ENCODE measurements at regions not wholly inside any gene's neighbourhood (a gene's known extent, or its start where the extent isn't known, plus 50 kb on each side); places are given as distances from the start of the nearest gene placed in this dataset.

GRCh38 chr2:240287011-240287410 is 146.6 kb upstream of the OTOS start:
- ChIA-PET CTCF (no interaction called here), POLR2A (no interaction called here)
- ATAC-seq (no peak), DNase-seq (no peak)
- TF ChIP-seq CTCF (IDR thresholded peaks at IDR 0.05), result no peak
- intact Hi-C loops (cut with micrococcal nuclease), result no loop called here
- peaks cover 3% of the 10 kb centered on the region for H3K9me3 Mint-ChIP-seq
- no peak overlapping the region for H3K4me3 Mint-ChIP-seq
- H3K27ac Mint-ChIP-seq, result no peak overlapping the region
- H3K27me3 Mint-ChIP-seq, result peaks cover 4% of the 10 kb centered on the region
- no peaks in the 10 kb centered on the region for H3K36me3 Mint-ChIP-seq (ENCODE audit: low read depth)
- H3K4me1 Mint-ChIP-seq (ENCODE audit: low read depth), result no peaks in the 10 kb centered on the region

DNA sequence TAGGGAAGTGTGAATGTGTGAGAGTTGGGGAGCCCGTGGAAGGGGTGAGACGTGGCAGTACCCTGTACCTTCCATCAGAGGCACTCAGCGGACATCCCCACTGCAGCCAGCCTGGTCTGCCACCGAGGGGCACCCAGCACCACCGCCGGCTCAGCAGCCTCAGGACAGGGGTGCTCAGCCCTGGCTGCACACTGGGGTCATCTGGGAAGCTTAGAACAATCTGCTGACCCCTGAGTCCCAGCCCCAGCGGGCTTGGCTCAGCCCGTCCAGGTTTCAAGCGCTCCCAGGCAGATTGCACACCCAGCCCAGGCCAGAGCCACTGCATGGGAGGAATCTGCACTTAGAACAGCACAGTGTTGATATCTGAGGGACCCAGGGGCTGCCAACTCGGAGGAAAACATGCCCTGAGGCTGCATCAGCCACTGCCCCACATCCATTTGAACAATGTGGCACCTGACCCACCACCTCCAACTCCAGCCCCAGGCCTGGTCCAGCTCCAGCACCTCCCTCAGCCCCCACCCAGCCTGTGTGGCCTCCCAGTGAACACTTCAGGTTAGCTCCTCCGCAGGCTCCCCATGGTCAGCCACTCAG is 147.1 kb upstream of the OTOS start:
- no peak overlapping the region for H3K4me3 Mint-ChIP-seq
- TF ChIP-seq CTCF (IDR thresholded peaks at IDR 0.05), result no peak
- ChIA-PET POLR2A (no interaction called here), CTCF (no interaction called here)
- no peaks in the 10 kb centered on the region for H3K4me1 Mint-ChIP-seq (ENCODE audit: low read depth)
- peaks cover 3% of the 10 kb centered on the region for H3K9me3 Mint-ChIP-seq
- no peak overlapping the region for H3K27ac Mint-ChIP-seq
- no peak for DNase-seq
- peaks cover 4% of the 10 kb centered on the region for H3K27me3 Mint-ChIP-seq
- H3K36me3 Mint-ChIP-seq (ENCODE audit: low read depth), result no peaks in the 10 kb centered on the region
- no peak for ATAC-seq
- intact Hi-C loops (cut with micrococcal nuclease), result no loop called here

DNA sequence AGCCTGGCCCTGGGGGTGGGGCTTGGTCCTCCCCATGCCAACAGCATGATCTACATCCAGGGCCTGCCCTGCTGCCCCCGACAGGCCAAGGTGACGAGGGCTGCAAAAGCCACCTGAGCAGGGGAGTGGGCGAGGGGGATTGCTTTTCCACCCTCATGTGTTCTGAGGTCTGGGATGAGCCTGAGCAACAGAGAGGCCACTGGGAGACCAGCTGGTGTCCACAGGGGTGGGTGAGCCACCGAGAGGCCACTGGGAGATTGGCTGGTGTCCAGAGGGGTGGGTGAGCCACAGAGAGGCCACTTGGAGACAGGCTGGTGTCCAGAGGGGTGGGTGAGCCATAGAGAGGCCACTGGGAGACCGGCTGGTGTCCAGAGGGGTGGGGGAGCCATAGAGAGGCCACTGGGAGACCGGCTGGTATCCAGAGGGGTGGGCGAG is 147.4 kb upstream of the GPC1 start:
- Mint-ChIP-seq H3K27me3 (no peaks in the 10 kb centered on the region), H3K36me3 (ENCODE audit: low read depth) (no peaks in the 10 kb centered on the region), H3K4me1 (ENCODE audit: low read depth) (no peaks in the 10 kb centered on the region), H3K4me3 (no peak overlapping the region), H3K9me3 (no peaks in the 10 kb centered on the region), H3K27ac (no peak overlapping the region)
- TF ChIP-seq CTCF (IDR thresholded peaks at IDR 0.05), result no peak
- ATAC-seq (no peak), DNase-seq (no peak)
- intact Hi-C loops (cut with micrococcal nuclease), result no loop called here
- CTCF ChIA-PET, result no interaction called here
- POLR2A ChIA-PET, result no interaction called here

DNA sequence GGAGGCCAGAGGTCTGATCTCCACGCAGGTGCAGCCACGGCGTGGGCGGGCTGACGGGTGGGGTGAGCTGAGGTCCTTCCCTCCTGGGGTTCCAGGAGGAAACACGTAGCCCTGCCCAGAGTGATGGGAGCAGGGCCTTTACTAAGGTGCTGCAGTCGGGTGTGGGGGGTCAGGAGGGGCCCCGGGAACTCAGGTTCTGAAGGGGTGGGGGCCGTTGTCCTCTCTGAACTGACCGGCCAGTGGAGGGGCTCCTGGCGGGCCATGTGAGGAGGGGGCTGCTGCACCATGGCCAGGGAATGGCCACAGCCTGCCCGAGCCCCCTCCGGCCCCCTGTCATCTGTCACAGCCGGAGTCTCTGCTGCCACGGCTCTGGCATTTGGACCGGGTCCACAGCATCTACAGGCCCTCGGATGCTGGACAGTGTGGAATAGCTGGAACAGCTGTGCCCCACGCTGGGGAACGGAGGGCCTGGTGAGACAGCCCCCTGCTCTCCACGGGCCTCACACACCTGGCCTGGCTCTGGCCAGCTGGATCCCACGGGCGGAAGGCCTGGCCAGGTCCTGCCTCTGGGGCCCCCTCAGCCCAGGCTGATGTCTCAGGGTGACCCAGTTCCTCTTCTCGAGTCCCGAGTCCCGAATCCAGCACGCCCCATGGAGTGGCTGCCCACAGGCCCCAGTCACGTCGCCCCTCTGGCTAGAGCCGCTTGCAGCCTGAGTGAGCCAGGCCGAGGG is 145.6 kb upstream of the GPC1 start:
- CTCF ChIA-PET, result no interaction called here
- Mint-ChIP-seq H3K4me1 (ENCODE audit: low read depth) (no peaks in the 10 kb centered on the region), H3K27ac (no peak overlapping the region), H3K4me3 (no peak overlapping the region), H3K36me3 (ENCODE audit: low read depth) (no peaks in the 10 kb centered on the region), H3K9me3 (no peaks in the 10 kb centered on the region), H3K27me3 (no peaks in the 10 kb centered on the region)
- DNase-seq (no peak), ATAC-seq (no peak)
- POLR2A ChIA-PET, result no interaction called here
- intact Hi-C loops (cut with micrococcal nuclease), result no loop called here
- no peak for TF ChIP-seq CTCF (IDR thresholded peaks at IDR 0.05)

GRCh38 chr2:240290432-240291336 is 144.8 kb upstream of the GPC1 start:
- ChIA-PET CTCF (no interaction called here), POLR2A (no interaction called here)
- DNase-seq, result no peak
- intact Hi-C loops (cut with micrococcal nuclease), result no loop called here
- TF ChIP-seq CTCF (IDR thresholded peaks at IDR 0.05), result no peak
- no peaks in the 10 kb centered on the region for H3K27me3 Mint-ChIP-seq
- no peaks in the 10 kb centered on the region for H3K4me1 Mint-ChIP-seq (ENCODE audit: low read depth)
- ATAC-seq, result no peak
- H3K36me3 Mint-ChIP-seq (ENCODE audit: low read depth), result no peaks in the 10 kb centered on the region
- H3K9me3 Mint-ChIP-seq, result no peaks in the 10 kb centered on the region
- H3K4me3 Mint-ChIP-seq, result no peak overlapping the region
- no peak overlapping the region for H3K27ac Mint-ChIP-seq

All from activated CD8-positive, alpha-beta T cell treated with anti-CD3 and anti-CD28 coated beads for 36 hours (primary cell).